ENCODE measurements at regions not wholly inside any gene's neighbourhood (a gene's known extent, or its start where the extent isn't known, plus 50 kb on each side); places are given as distances from the start of the nearest gene placed in this dataset.

- Histone ChIP-seq H3K27ac (ENCODE audit: low read depth, low read length) (no peak overlapping the region), H3K27me3 (ENCODE audit: control insufficient read depth in 1 of 2, insufficient read depth in 2 of 2, low read length in 2 of 2) (no peaks in the 10 kb centered on the region), H3K9ac (ENCODE audit: low read length) (no peak overlapping the region), H3K4me3 (ENCODE audit: low read depth in 1 of 2, low read length in 2 of 2) (no peak overlapping the region), H3K4me1 (ENCODE audit: insufficient read depth, low read length) (no peaks in the 10 kb centered on the region), H3K9me3 (ENCODE audit: low read length) (no peaks in the 10 kb centered on the region), H3K36me3 (ENCODE audit: insufficient read depth, low read length) (no peaks in the 10 kb centered on the region)
These were observed 143.2 kb downstream of the FAM43A start for GRCh38 chr3:194828926-194829325.

GRCh38 chr3:194830401-194830800 is 144.7 kb downstream of the FAM43A start:
- H3K27ac ChIP-seq (ENCODE audit: low read depth, low read length): no peak overlapping the region
- H3K27me3 ChIP-seq (ENCODE audit: control insufficient read depth in 1 of 2, insufficient read depth in 2 of 2, low read length in 2 of 2): no peaks in the 10 kb centered on the region
- H3K4me1 ChIP-seq (ENCODE audit: insufficient read depth, low read length): no peaks in the 10 kb centered on the region
- no peaks in the 10 kb centered on the region for H3K36me3 ChIP-seq (ENCODE audit: insufficient read depth, low read length)
- no peaks in the 10 kb centered on the region for H3K9me3 ChIP-seq (ENCODE audit: low read length)
- H3K4me3 ChIP-seq (ENCODE audit: low read depth in 1 of 2, low read length in 2 of 2): no peak overlapping the region
- H3K9ac ChIP-seq (ENCODE audit: low read length): no peak overlapping the region

GRCh38 chr3:194830978-194831377 is 145.3 kb downstream of the FAM43A start:
- no peak overlapping the region for H3K27ac ChIP-seq (ENCODE audit: low read depth, low read length)
- H3K9me3 ChIP-seq (ENCODE audit: low read length): no peaks in the 10 kb centered on the region

GRCh38 chr3:194832346-194833104 is 146.8 kb downstream of the FAM43A start:
- no peaks in the 10 kb centered on the region for H3K4me1 ChIP-seq (ENCODE audit: insufficient read depth, low read length)
- H3K36me3 ChIP-seq (ENCODE audit: insufficient read depth, low read length): no peaks in the 10 kb centered on the region
- H3K27ac ChIP-seq (ENCODE audit: low read depth, low read length): no peak overlapping the region
- H3K9me3 ChIP-seq (ENCODE audit: low read length): no peaks in the 10 kb centered on the region
- no peak overlapping the region for H3K9ac ChIP-seq (ENCODE audit: low read length)
- H3K4me3 ChIP-seq (ENCODE audit: low read depth in 1 of 2, low read length in 2 of 2): no peak overlapping the region
- H3K27me3 ChIP-seq (ENCODE audit: control insufficient read depth in 1 of 2, insufficient read depth in 2 of 2, low read length in 2 of 2): no peaks in the 10 kb centered on the region

More at GRCh38 chr3:194830978-194831377, 145.3 kb downstream of the FAM43A start:
- Histone ChIP-seq H3K9ac (ENCODE audit: low read length) (no peak overlapping the region), H3K36me3 (ENCODE audit: insufficient read depth, low read length) (no peaks in the 10 kb centered on the region), H3K27me3 (ENCODE audit: control insufficient read depth in 1 of 2, insufficient read depth in 2 of 2, low read length in 2 of 2) (no peaks in the 10 kb centered on the region), H3K4me1 (ENCODE audit: insufficient read depth, low read length) (no peaks in the 10 kb centered on the region), H3K4me3 (ENCODE audit: low read depth in 1 of 2, low read length in 2 of 2) (no peak overlapping the region)

- Histone ChIP-seq H3K36me3 (ENCODE audit: insufficient read depth, low read length) (no peaks in the 10 kb centered on the region), H3K9ac (ENCODE audit: low read length) (no peak overlapping the region)
These were observed 147.6 kb downstream of the FAM43A start for GRCh38 chr3:194833114-194833910.

GRCh38 chr3:194836661-194837060 is 151.0 kb downstream of the FAM43A start:
- Histone ChIP-seq H3K4me1 (ENCODE audit: insufficient read depth, low read length) (no peaks in the 10 kb centered on the region), H3K9me3 (ENCODE audit: low read length) (no peaks in the 10 kb centered on the region), H3K4me3 (ENCODE audit: low read depth in 1 of 2, low read length in 2 of 2) (no peak overlapping the region), H3K27ac (ENCODE audit: low read depth, low read length) (no peak overlapping the region), H3K36me3 (ENCODE audit: insufficient read depth, low read length) (no peaks in the 10 kb centered on the region), H3K27me3 (ENCODE audit: control insufficient read depth in 1 of 2, insufficient read depth in 2 of 2, low read length in 2 of 2) (no peaks in the 10 kb centered on the region), H3K9ac (ENCODE audit: low read length) (no peak overlapping the region)

More at GRCh38 chr3:194833114-194833910, 147.6 kb downstream of the FAM43A start:
- Histone ChIP-seq H3K4me1 (ENCODE audit: insufficient read depth, low read length) (no peaks in the 10 kb centered on the region), H3K27ac (ENCODE audit: low read depth, low read length) (no peak overlapping the region), H3K4me3 (ENCODE audit: low read depth in 1 of 2, low read length in 2 of 2) (no peak overlapping the region), H3K9me3 (ENCODE audit: low read length) (no peaks in the 10 kb centered on the region), H3K27me3 (ENCODE audit: control insufficient read depth in 1 of 2, insufficient read depth in 2 of 2, low read length in 2 of 2) (no peaks in the 10 kb centered on the region)

GRCh38 chr3:194837457-194838127 is 151.9 kb downstream of the FAM43A start:
- Histone ChIP-seq H3K4me3 (ENCODE audit: low read depth in 1 of 2, low read length in 2 of 2) (no peak overlapping the region), H3K9me3 (ENCODE audit: low read length) (no peaks in the 10 kb centered on the region), H3K4me1 (ENCODE audit: insufficient read depth, low read length) (no peaks in the 10 kb centered on the region), H3K27me3 (ENCODE audit: control insufficient read depth in 1 of 2, insufficient read depth in 2 of 2, low read length in 2 of 2) (no peaks in the 10 kb centered on the region), H3K27ac (ENCODE audit: low read depth, low read length) (no peak overlapping the region), H3K36me3 (ENCODE audit: insufficient read depth, low read length) (no peaks in the 10 kb centered on the region), H3K9ac (ENCODE audit: low read length) (no peak overlapping the region)

GRCh38 chr3:194838236-194838635 is 152.6 kb downstream of the FAM43A start:
- no peak overlapping the region for H3K4me3 ChIP-seq (ENCODE audit: low read depth in 1 of 2, low read length in 2 of 2)
- no peaks in the 10 kb centered on the region for H3K27me3 ChIP-seq (ENCODE audit: control insufficient read depth in 1 of 2, insufficient read depth in 2 of 2, low read length in 2 of 2)
- H3K36me3 ChIP-seq (ENCODE audit: insufficient read depth, low read length): no peaks in the 10 kb centered on the region
- H3K9ac ChIP-seq (ENCODE audit: low read length): no peak overlapping the region
- H3K27ac ChIP-seq (ENCODE audit: low read depth, low read length): no peak overlapping the region
- no peaks in the 10 kb centered on the region for H3K4me1 ChIP-seq (ENCODE audit: insufficient read depth, low read length)
- no peaks in the 10 kb centered on the region for H3K9me3 ChIP-seq (ENCODE audit: low read length)

GRCh38 chr3:194840661-194841514 is 155.2 kb downstream of the FAM43A start:
- Histone ChIP-seq H3K27ac (ENCODE audit: low read depth, low read length) (no peak overlapping the region), H3K27me3 (ENCODE audit: control insufficient read depth in 1 of 2, insufficient read depth in 2 of 2, low read length in 2 of 2) (no peaks in the 10 kb centered on the region), H3K4me1 (ENCODE audit: insufficient read depth, low read length) (no peaks in the 10 kb centered on the region), H3K9me3 (ENCODE audit: low read length) (no peaks in the 10 kb centered on the region), H3K4me3 (ENCODE audit: low read depth in 1 of 2, low read length in 2 of 2) (no peak overlapping the region), H3K9ac (ENCODE audit: low read length) (no peak overlapping the region), H3K36me3 (ENCODE audit: insufficient read depth, low read length) (no peaks in the 10 kb centered on the region)

GRCh38 chr3:194841515-194841841 is 155.8 kb downstream of the FAM43A start:
- Histone ChIP-seq H3K9ac (ENCODE audit: low read length) (no peak overlapping the region), H3K27ac (ENCODE audit: low read depth, low read length) (no peak overlapping the region), H3K4me1 (ENCODE audit: insufficient read depth, low read length) (no peaks in the 10 kb centered on the region), H3K27me3 (ENCODE audit: control insufficient read depth in 1 of 2, insufficient read depth in 2 of 2, low read length in 2 of 2) (no peaks in the 10 kb centered on the region), H3K4me3 (ENCODE audit: low read depth in 1 of 2, low read length in 2 of 2) (no peak overlapping the region), H3K9me3 (ENCODE audit: low read length) (no peaks in the 10 kb centered on the region), H3K36me3 (ENCODE audit: insufficient read depth, low read length) (no peaks in the 10 kb centered on the region)

- Histone ChIP-seq H3K9me3 (ENCODE audit: low read length) (no peaks in the 10 kb centered on the region), H3K27ac (ENCODE audit: low read depth, low read length) (no peak overlapping the region), H3K27me3 (ENCODE audit: control insufficient read depth in 1 of 2, insufficient read depth in 2 of 2, low read length in 2 of 2) (no peaks in the 10 kb centered on the region), H3K4me3 (ENCODE audit: low read depth in 1 of 2, low read length in 2 of 2) (no peak overlapping the region), H3K36me3 (ENCODE audit: insufficient read depth, low read length) (no peaks in the 10 kb centered on the region), H3K4me1 (ENCODE audit: insufficient read depth, low read length) (no peaks in the 10 kb centered on the region), H3K9ac (ENCODE audit: low read length) (no peak overlapping the region)
These were observed 157.9 kb downstream of the FAM43A start for GRCh38 chr3:194843556-194843955.

Measured in muscle layer of colon (tissue), 2 donors.